GM21786 (cell line): ENCODE measurements at regions not wholly inside any gene's neighbourhood (a gene's known extent, or its start where the extent isn't known, plus 50 kb on each side); places are given as distances from the start of the nearest gene placed in this dataset.

Experiments used
- ATAC-seq: cut with Tn5 transposase; IDR thresholded peaks from one replicate; pipeline ENCODE4 v1.9.1; 2021; ENCODE audit not compliant: unreplicated experiment

- no peak for ATAC-seq
Measured at GRCh38 chr2:40896358-40896757, 444.5 kb upstream of the SLC8A1 start.

GRCh38 chr2:40914666-40915065, 462.8 kb upstream of the SLC8A1 start:
- ATAC-seq: no peak

GRCh38 chr2:40915651-40916050, 463.8 kb upstream of the SLC8A1 start:
- ATAC-seq: no peak

- ATAC-seq: no peak
Measured at GRCh38 chr2:40935349-40935748, 483.5 kb upstream of the SLC8A1 start.

- ATAC-seq: no peak
Measured at GRCh38 chr2:40937284-40937683, 485.4 kb upstream of the SLC8A1 start.

- no peak for ATAC-seq
Measured at GRCh38 chr2:40953341-40953740, 501.5 kb upstream of the SLC8A1 start.

- no peak for ATAC-seq
Measured at GRCh38 chr2:40955042-40955441, 503.2 kb upstream of the SLC8A1 start.

GRCh38 chr2:40955635-40956034, 503.7 kb upstream of the SLC8A1 start:
- no peak for ATAC-seq

GRCh38 chr2:40957508-40957907, 505.6 kb upstream of the SLC8A1 start:
- no peak for ATAC-seq

GRCh38 chr2:40962026-40962425, 510.1 kb upstream of the SLC8A1 start:
- no peak for ATAC-seq

- ATAC-seq: no peak
Measured at GRCh38 chr2:40964509-40965250, 512.8 kb upstream of the SLC8A1 start.

GRCh38 chr2:40967451-40967850, 515.6 kb upstream of the SLC8A1 start:
- no peak for ATAC-seq

GRCh38 chr2:40975151-40975550, 523.3 kb upstream of the SLC8A1 start:
- ATAC-seq: no peak

GRCh38 chr2:40997362-40997761, 545.5 kb upstream of the SLC8A1 start:
- no peak for ATAC-seq

GRCh38 chr2:41000374-41000773, 548.5 kb upstream of the SLC8A1 start:
- no peak for ATAC-seq

- ATAC-seq: no peak
Measured at GRCh38 chr2:41000906-41001305, 549.0 kb upstream of the SLC8A1 start.

- ATAC-seq: no peak
Measured at GRCh38 chr2:41004700-41005099, 552.8 kb upstream of the SLC8A1 start.

GRCh38 chr2:41020358-41020757, 568.5 kb upstream of the SLC8A1 start:
- ATAC-seq: no peak

- no peak for ATAC-seq
Measured at GRCh38 chr2:41024816-41025215, 572.9 kb upstream of the SLC8A1 start.

- ATAC-seq: peak; percentile 81
Measured at GRCh38 chr2:41026613-41027012, 574.7 kb upstream of the SLC8A1 start.

- ATAC-seq: no peak
Measured at GRCh38 chr2:41027095-41027494, 575.2 kb upstream of the SLC8A1 start.

- ATAC-seq: no peak
Measured at GRCh38 chr2:41031282-41031681, 579.4 kb upstream of the SLC8A1 start.

- ATAC-seq: no peak
Measured at GRCh38 chr2:41032715-41033114, 580.8 kb upstream of the SLC8A1 start.
